OCI-LY7 (cell line): ENCODE measurements at regions not wholly inside any gene's neighbourhood (a gene's known extent, or its start where the extent isn't known, plus 50 kb on each side); places are given as distances from the start of the nearest gene placed in this dataset.

ENCODE experiments used
- BruUV-seq: library from RNA; stranded (reverse); fragments of 400-500 nt; replicated peaks from 2 replicates; lab custom pipeline; 2021; lab: Mats Ljungman, UMichigan
- CTCF ChIA-PET: fragments of 300-600 bp; sonication (Branson Sonifier 250); formaldehyde crosslinking; loops from one replicate; lab custom pipeline; 2022; ENCODE audit warnings: antibody characterized with exemption; ENCODE audit not compliant: unreplicated experiment; lab: Charles Lee
- POLR2A ChIA-PET: fragments of 300-600 bp; sonication (Branson Sonifier 250); formaldehyde crosslinking; loops from one replicate; lab custom pipeline; 2022; ENCODE audit warnings: antibody characterized with exemption; lab: Charles Lee
- DNase-seq: peaks from one replicate; pipeline ENCODE4 v3.0.0-alpha.2; 2015; ENCODE audit warnings: low spot score
- H2AFZ ChIP-seq: fragments of 200-600 bp; sonication (generic), shearing (Covaris generic); 2 replicates; pipeline ENCODE4 v1.6.1; 2014; ENCODE audit warnings: mild to moderate bottlenecking, antibody characterized with exemption, low read length, moderate library complexity
- H3K27ac ChIP-seq: fragments of 200-600 bp; sonication (generic); 2 replicates; pipeline ENCODE4 v1.5.1; 2014; ENCODE audit warnings: mixed run types, low read depth, mild to moderate bottlenecking, moderate library complexity, low read length, inconsistent platforms; ENCODE audit not compliant: poor library complexity, severe bottlenecking
- H3K36me3 ChIP-seq: fragments of 200-600 bp; sonication (generic); 2 replicates; pipeline ENCODE4 v1.6.1; 2014; ENCODE audit warnings: mild to moderate bottlenecking, antibody characterized with exemption, low read length, moderate library complexity, mixed read lengths; ENCODE audit not compliant: insufficient read depth
- H3K4me1 ChIP-seq: fragments of 200-600 bp; sonication (generic); 2 replicates; pipeline ENCODE4 v1.5.1; 2014; ENCODE audit warnings: mild to moderate bottlenecking, low read length; ENCODE audit not compliant: insufficient read depth, poor library complexity, severe bottlenecking
- H3K4me2 ChIP-seq: fragments of 200-600 bp; sonication (generic); 2 replicates; pipeline ENCODE4 v1.6.1; 2014; ENCODE audit warnings: mild to moderate bottlenecking, low read length
- H3K4me3 ChIP-seq: fragments of 200-600 bp; sonication (generic); 2 replicates; pipeline ENCODE4 v1.5.1; 2014; ENCODE audit warnings: mild to moderate bottlenecking, low read depth, low read length; ENCODE audit not compliant: poor library complexity, severe bottlenecking
- H3K79me2 ChIP-seq: fragments of 200-600 bp; sonication (generic); 2 replicates; pipeline ENCODE4 v1.6.1; 2016; ENCODE audit warnings: low read depth, mild to moderate bottlenecking, low read length, moderate library complexity, mixed read lengths; ENCODE audit not compliant: insufficient read depth
- H3K9me2 ChIP-seq: fragments of 200-600 bp; sonication (generic); 2 replicates; pipeline ENCODE4 v1.6.1; 2016; ENCODE audit warnings: mild to moderate bottlenecking, low read length, mixed read lengths; ENCODE audit not compliant: insufficient read depth
- H3K9me3 ChIP-seq: fragments of 200-600 bp; sonication (generic); 2 replicates; pipeline ENCODE4 v1.6.1; 2014; ENCODE audit warnings: mild to moderate bottlenecking, mixed run types, low read length, mixed read lengths
- H4K20me1 ChIP-seq: fragments of 200-600 bp; sonication (generic); 2 replicates; pipeline ENCODE4 v1.6.1; 2014; ENCODE audit warnings: mild to moderate bottlenecking, antibody characterized with exemption, low read length, moderate library complexity, mixed read lengths; ENCODE audit not compliant: insufficient read depth
- CTCF ChIP-seq: fragments of 200-600 bp; sonication (generic); conservative IDR thresholded peaks from 2 replicates; pipeline ENCODE4 v1.5.1; 2014; ENCODE audit warnings: mild to moderate bottlenecking, antibody characterized with exemption, low read length, moderate library complexity, mixed read lengths
- EZH2phosphoT487 ChIP-seq: fragments of 200-600 bp; sonication (generic); IDR thresholded peaks from 2 replicates; pipeline ENCODE4 v1.6.1; 2018; ENCODE audit warnings: low read depth, borderline replicate concordance, mild to moderate bottlenecking, mixed run types, antibody characterized with exemption, low read length, moderate library complexity, mixed read lengths
- intact Hi-C: fragments of 100-400 bp; cut with micrococcal nuclease; formaldehyde crosslinking; loops from one replicate; pipeline ENCODE4 v1.10.0; 2022; ENCODE audit not compliant: unreplicated experiment

GRCh38 chr3:56956906-56957305 lies 103.6 kb upstream of the SPATA12 start:
- TF ChIP-seq EZH2phosphoT487 (no peak), CTCF (no peak)
- peaks cover 44% of the 10 kb centered on the region for H3K4me1 ChIP-seq
- no peaks in the 10 kb centered on the region for H3K9me2 ChIP-seq
- H4K20me1 ChIP-seq, result no peaks in the 10 kb centered on the region
- no peaks in the 10 kb centered on the region for H3K9me3 ChIP-seq
- DNase-seq, result no peak
- H3K4me2 ChIP-seq, result no peak overlapping the region
- no peak overlapping the region for H3K4me3 ChIP-seq
- no peak overlapping the region for H3K27ac ChIP-seq
- 0 out of 2 replicates have a peak, but pooled peaks cover 4% of the 10 kb centered on the region for H3K79me2 ChIP-seq
- no TSS peak for BruUV-seq
- H2AFZ ChIP-seq, result no peak overlapping the region
- CTCF ChIA-PET, result no interaction called here
- POLR2A ChIA-PET, result interaction anchor here (2.5 kb wide), 1 partner anchor 14 kb away, joined by 20 read pairs; no protein-coding TSS in a partner anchor
- H3K36me3 ChIP-seq, result no peaks in the 10 kb centered on the region
- intact Hi-C loops, result no loop called here

GRCh38 chr3:56955492-56956111 lies 104.9 kb upstream of the SPATA12 start:
- no peak for DNase-seq
- no TSS peak for BruUV-seq
- intact Hi-C loops, result no loop called here
- Histone ChIP-seq H3K27ac (no peak overlapping the region), H3K4me1 (peaks cover 33% of the 10 kb centered on the region), H3K9me3 (no peaks in the 10 kb centered on the region), H3K4me2 (no peak overlapping the region), H2AFZ (no peak overlapping the region), H3K36me3 (no peaks in the 10 kb centered on the region), H3K4me3 (no peak overlapping the region), H4K20me1 (no peaks in the 10 kb centered on the region), H3K9me2 (no peaks in the 10 kb centered on the region), H3K79me2 (no peaks in the 10 kb centered on the region)
- ChIA-PET CTCF (no interaction called here), POLR2A (interaction anchor here (0.7 kb wide), 1 partner anchor 1203 kb away, joined by 4 read pairs; no protein-coding TSS in a partner anchor)
- no peak for TF ChIP-seq EZH2phosphoT487
- TF ChIP-seq CTCF, result no peak

- H2AFZ ChIP-seq, result no peak overlapping the region
- no peak for TF ChIP-seq EZH2phosphoT487
- no peak for TF ChIP-seq CTCF
Observed at GRCh38 chr3:56954125-56954524, 106.3 kb upstream of the SPATA12 start.

More at GRCh38 chr3:56954125-56954524, 106.3 kb upstream of the SPATA12 start:
- ChIA-PET CTCF (no interaction called here), POLR2A (interaction anchor here (0.5 to 1.4 kb wide), 6 partner anchors 10 to 1728 kb away, joined by 3 to 7 read pairs (median 3); no protein-coding TSS in a partner anchor)
- Histone ChIP-seq H3K36me3 (no peaks in the 10 kb centered on the region), H3K27ac (no peak overlapping the region), H4K20me1 (no peaks in the 10 kb centered on the region), H3K79me2 (no peaks in the 10 kb centered on the region), H3K4me2 (no peak overlapping the region), H3K9me3 (no peaks in the 10 kb centered on the region), H3K4me1 (peaks cover 18% of the 10 kb centered on the region), H3K4me3 (no peak overlapping the region), H3K9me2 (no peaks in the 10 kb centered on the region)
- intact Hi-C loops, result no loop called here
- no TSS peak for BruUV-seq
- DNase-seq, result no peak
